K562 (cell line): ENCODE measurements at regions not wholly inside any gene's neighbourhood (a gene's known extent, or its start where the extent isn't known, plus 50 kb on each side); places are given as distances from the start of the nearest gene placed in this dataset.

ENCODE experiments used
- BRCA1 ChIP-seq, 2 experiments: fragments of 450-650 bp in 1 of 2; sonication (generic) in 1 of 2; formaldehyde crosslinking in 1 of 2; IDR thresholded peaks; 2 replicates each; pipeline versions ENCODE4 v1.5.0 to v1.6.1; 2017 to 2020; ENCODE audit warnings: mild to moderate bottlenecking in 1 of 2, missing genetic modification reagents in 1 of 2
- BRD9 ChIP-seq: fragments of 450-650 bp; IDR thresholded peaks from 2 replicates; pipeline ENCODE4 v1.6.1; 2018; ENCODE audit warnings: low read depth; ENCODE audit not compliant: partially characterized antibody
- DMBX1 ChIP-seq: fragments of 250-450 bp; sonication (Bioruptor Pico); IDR thresholded peaks from 2 replicates; pipeline ENCODE4 v1.8.0; 2022; ENCODE audit warnings: inconsistent platforms, mild to moderate bottlenecking, moderate library complexity, borderline replicate concordance
- DPF2 ChIP-seq: fragments of 450-650 bp; IDR thresholded peaks from 2 replicates; pipeline ENCODE4 v1.6.1; 2016
- ETS2 ChIP-seq: IDR thresholded peaks from 2 replicates; pipeline ENCODE4 v1.6.1; 2016; ENCODE audit warnings: borderline replicate concordance, missing genetic modification characterization, mild to moderate bottlenecking, moderate library complexity, missing compliant biosample characterization; ENCODE audit not compliant: poor library complexity, severe bottlenecking
- HDAC6 ChIP-seq: IDR thresholded peaks from 2 replicates; pipeline ENCODE4 v1.6.1; 2012; ENCODE audit warnings: low read depth, mild to moderate bottlenecking, control low read depth, inconsistent platforms, low read length, moderate library complexity
- IFI16 ChIP-seq: fragments of 250-450 bp; sonication (Bioruptor Pico); IDR thresholded peaks from 2 replicates; pipeline ENCODE4 v2.1.2; 2022; ENCODE audit warnings: mild to moderate bottlenecking, inconsistent platforms
- KLF13 ChIP-seq: fragments of 450-650 bp; IDR thresholded peaks from 2 replicates; pipeline ENCODE4 v1.6.1; 2016; ENCODE audit warnings: missing genetic modification characterization, low read depth, mild to moderate bottlenecking, missing compliant biosample characterization, moderate library complexity, borderline replicate concordance
- MNT ChIP-seq, 2 experiments: fragments of 450-650 bp; conservative IDR thresholded peaks; 2 replicates each; pipeline ENCODE4 v1.6.1; 2017; ENCODE audit warnings: mild to moderate bottlenecking in 2 of 2, moderate library complexity in 2 of 2
- MTA3 ChIP-seq: fragments of 450-650 bp; formaldehyde crosslinking; IDR thresholded peaks from 2 replicates; pipeline ENCODE4 v1.6.1; 2017; ENCODE audit warnings: mild to moderate bottlenecking, borderline replicate concordance
- MYC ChIP-seq, 2 experiments: fragments of 250-450 bp in 1 of 2; sonication (Bioruptor Pico) in 1 of 2; IDR thresholded peaks; 2 replicates each; pipeline versions ENCODE4 v1.5.1 to v1.6.1; 2012 to 2021; ENCODE audit warnings: low read depth in 2 of 2, borderline replicate concordance in 1 of 2, improper control_type of control experiment in 1 of 2, low read length in 1 of 2, mild to moderate bottlenecking in 1 of 2, moderate library complexity in 1 of 2
- NFRKB ChIP-seq: fragments of 450-650 bp; IDR thresholded peaks from 2 replicates; pipeline ENCODE4 v1.6.1; 2016; ENCODE audit warnings: low read depth
- NFXL1 ChIP-seq: fragments of 450-650 bp; formaldehyde crosslinking; IDR thresholded peaks from 2 replicates; pipeline ENCODE4 v1.4.0; 2021; ENCODE audit warnings: mild to moderate bottlenecking
- NR3C1 ChIP-seq: sonication (generic); formaldehyde crosslinking; IDR thresholded peaks from 2 replicates; pipeline ENCODE4 v1.8.1; 2022; ENCODE audit warnings: missing genetic modification reagents
- PHB ChIP-seq: fragments of 250-450 bp; sonication (Bioruptor Pico); IDR thresholded peaks from 2 replicates; pipeline ENCODE4 v1.5.0; 2021
- POLR2A ChIP-seq: fragments of 450-650 bp; conservative IDR thresholded peaks from 2 replicates; pipeline ENCODE4 v1.6.1; 2016
- SMARCC2 ChIP-seq: fragments of 450-650 bp; IDR thresholded peaks from 2 replicates; pipeline ENCODE4 v1.6.1; 2017; ENCODE audit warnings: antibody characterized with exemption, moderate library complexity, mild to moderate bottlenecking, low read depth
- TCFL5 ChIP-seq: fragments of 250-450 bp; sonication (Bioruptor Pico); conservative IDR thresholded peaks from 2 replicates; pipeline ENCODE4 v1.6.1; 2021; ENCODE audit warnings: mild to moderate bottlenecking, moderate library complexity, matching md5 sums
- ZBTB9 ChIP-seq: fragments of 450-650 bp; formaldehyde crosslinking; IDR thresholded peaks from 2 replicates; pipeline ENCODE4 v1.4.0; 2020; ENCODE audit warnings: mild to moderate bottlenecking, moderate library complexity
- ZC3H8 ChIP-seq: fragments of 450-650 bp; IDR thresholded peaks from 2 replicates; pipeline ENCODE4 v1.6.1; 2017
- ZFPM2 ChIP-seq: fragments of 250-450 bp; sonication (Bioruptor Pico); IDR thresholded peaks from 2 replicates; pipeline ENCODE4 v1.5.1; 2022; ENCODE audit warnings: mild to moderate bottlenecking
- ZNF274 ChIP-seq: IDR thresholded peaks from 2 replicates; pipeline ENCODE4 v1.6.1; 2011; ENCODE audit warnings: low read depth, mild to moderate bottlenecking, low read length, moderate library complexity, borderline replicate concordance
- ZNF280A ChIP-seq: fragments of 450-650 bp; IDR thresholded peaks from 2 replicates; pipeline ENCODE4 v1.6.1; 2018; ENCODE audit warnings: mild to moderate bottlenecking, low read depth; ENCODE audit not compliant: partially characterized antibody
- ZNF551 ChIP-seq: fragments of 250-450 bp; sonication (Bioruptor Pico); IDR thresholded peaks from 2 replicates; pipeline ENCODE4 v1.5.0; 2021; ENCODE audit warnings: mild to moderate bottlenecking, moderate library complexity
- ZNF561 ChIP-seq: fragments of 450-650 bp; formaldehyde crosslinking; conservative IDR thresholded peaks from 2 replicates; pipeline ENCODE4 v1.4.0; 2020; ENCODE audit warnings: mild to moderate bottlenecking, moderate library complexity

GRCh38 chr19:28521614-28522544 is 691.1 kb downstream of the UQCRFS1 start (continued):
- TF ChIP-seq ZNF561 (CRISPR knock-in tag), result peak; percentile 70; the same call in 1 of the 2 replicates
- no peak for TF ChIP-seq POLR2A
- no peak for TF ChIP-seq ZC3H8
- peak; percentile 90 for TF ChIP-seq ZBTB9 (CRISPR knock-in tag)
- TF ChIP-seq BRCA1 (IDR thresholded peaks at IDR 0.05), result no peak
- no peak for TF ChIP-seq BRCA1 (CRISPR knock-in tag; IDR thresholded peaks at IDR 0.05)
- TF ChIP-seq HDAC6, result no peak
- TF ChIP-seq BRD9, result no peak
- TF ChIP-seq ZNF274, result no peak
- no peak for TF ChIP-seq NFRKB
- no peak for TF ChIP-seq NR3C1
- peak; percentile 80; the same call in 1 of the 2 replicates for TF ChIP-seq TCFL5 (CRISPR knock-in tag)
- no peak for TF ChIP-seq DPF2
- TF ChIP-seq ZNF551 (CRISPR knock-in tag), result no peak
- peak; percentile 69; the same call in 1 of the 2 replicates for TF ChIP-seq KLF13 (tag)
- TF ChIP-seq SMARCC2, result no peak
- TF ChIP-seq IFI16 (CRISPR knock-in tag), result peak; percentile 76; the same call in 1 of the 2 replicates
- TF ChIP-seq MYC (IDR thresholded peaks at IDR 0.05; ENCODE audit: low read depth, low read length), result no peak
- TF ChIP-seq MYC (CRISPR knock-in tag; IDR thresholded peaks at IDR 0.05; ENCODE audit: borderline replicate concordance, low read depth), result no peak; the same call in 1 of the 2 replicates
- no peak for TF ChIP-seq ETS2 (tag)
- TF ChIP-seq ZNF280A, result no peak
- TF ChIP-seq NFXL1 (CRISPR knock-in tag), result 0 out of 2 replicates have a peak, but pooled peaks have one; percentile 67
- TF ChIP-seq ZFPM2 (CRISPR knock-in tag), result no peak
- TF ChIP-seq PHB (CRISPR knock-in tag), result no peak
- peak; percentile 98 for TF ChIP-seq DMBX1 (CRISPR knock-in tag)
- TF ChIP-seq MTA3, result no peak
- TF ChIP-seq MNT (conservative IDR thresholded peaks at IDR 0.05), result no peak; a peak in 1 of 4 replicates
